ENCODE measurements at regions not wholly inside any gene's neighbourhood (a gene's known extent, or its start where the extent isn't known, plus 50 kb on each side); places are given as distances from the start of the nearest gene placed in this dataset.

DNA sequence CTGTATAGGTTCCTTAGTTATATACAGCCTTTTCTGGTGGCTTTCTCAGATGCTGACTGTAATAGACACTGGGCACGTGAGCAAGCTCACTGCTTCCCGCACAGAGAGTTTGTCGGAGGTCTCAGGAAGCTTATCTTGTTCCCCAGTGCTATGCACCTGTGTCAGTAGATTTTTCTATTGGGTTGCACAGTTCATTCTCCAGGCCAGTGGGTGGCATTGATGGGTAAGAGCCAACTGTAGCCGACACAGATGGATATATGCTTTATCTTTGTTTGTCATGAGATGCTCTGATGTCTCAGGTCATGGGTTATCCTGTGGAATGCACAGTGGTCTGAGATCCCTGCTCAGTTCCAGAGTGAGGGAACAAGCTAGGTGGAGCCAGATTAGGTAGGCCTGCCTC is 293.0 kb downstream of the GRB14 start:
- H3K27me3 ChIP-seq, result no peaks in the 10 kb centered on the region
- intact Hi-C loops (cut with DNase I; ENCODE audit: low total_unique reads), result no loop called here

GRCh38 chr2:164323978-164324377 is 297.3 kb downstream of the GRB14 start:
- intact Hi-C loops (cut with DNase I; ENCODE audit: low total_unique reads), result no loop called here
- no peaks in the 10 kb centered on the region for H3K4me1 ChIP-seq
- no peak overlapping the region for H3K27ac ChIP-seq
- H3K4me3 ChIP-seq, result no peak overlapping the region
- no peaks in the 10 kb centered on the region for H3K36me3 ChIP-seq
- no peak for TF ChIP-seq CTCF (IDR thresholded peaks at IDR 0.05)
- no peak for TF ChIP-seq POLR2A (IDR thresholded peaks at IDR 0.05)
- H3K9me3 ChIP-seq, result no peaks in the 10 kb centered on the region
- DNase-seq, result no peak
- H3K27me3 ChIP-seq, result no peaks in the 10 kb centered on the region

More for the DNA sequence above, 293.0 kb downstream of the GRB14 start:
- no peak for DNase-seq
- Histone ChIP-seq H3K27ac (no peak overlapping the region), H3K4me3 (no peak overlapping the region), H3K4me1 (no peaks in the 10 kb centered on the region), H3K9me3 (no peaks in the 10 kb centered on the region), H3K36me3 (no peaks in the 10 kb centered on the region)
- TF ChIP-seq CTCF (IDR thresholded peaks at IDR 0.05) (no peak), POLR2A (IDR thresholded peaks at IDR 0.05) (no peak)

DNA sequence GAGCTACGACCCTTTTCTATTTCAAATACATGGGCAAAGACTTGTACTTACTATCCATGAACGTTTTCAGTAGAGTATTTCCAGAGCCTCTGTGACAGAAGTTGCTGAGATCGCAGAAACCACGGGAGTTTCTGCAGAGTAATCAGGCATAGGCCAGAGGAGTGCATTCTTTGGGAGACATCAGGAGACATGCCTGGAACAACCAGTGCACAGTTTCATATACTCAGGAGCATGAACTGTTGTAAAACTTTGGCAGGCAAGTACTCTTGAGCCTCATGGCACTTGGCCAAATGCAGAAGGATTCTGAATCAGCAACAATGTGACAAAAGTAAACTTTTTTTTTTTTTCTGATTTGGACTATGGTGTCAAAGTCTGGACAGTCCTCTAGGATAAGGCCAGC is 307.1 kb downstream of the GRB14 start:
- TF ChIP-seq POLR2A (IDR thresholded peaks at IDR 0.05) (no peak), CTCF (IDR thresholded peaks at IDR 0.05) (no peak)
- Histone ChIP-seq H3K4me1 (no peaks in the 10 kb centered on the region), H3K27me3 (no peaks in the 10 kb centered on the region), H3K4me3 (no peak overlapping the region), H3K27ac (no peak overlapping the region), H3K9me3 (no peaks in the 10 kb centered on the region), H3K36me3 (no peaks in the 10 kb centered on the region)
- intact Hi-C loops (cut with DNase I; ENCODE audit: low total_unique reads), result no loop called here
- no peak for DNase-seq

DNA sequence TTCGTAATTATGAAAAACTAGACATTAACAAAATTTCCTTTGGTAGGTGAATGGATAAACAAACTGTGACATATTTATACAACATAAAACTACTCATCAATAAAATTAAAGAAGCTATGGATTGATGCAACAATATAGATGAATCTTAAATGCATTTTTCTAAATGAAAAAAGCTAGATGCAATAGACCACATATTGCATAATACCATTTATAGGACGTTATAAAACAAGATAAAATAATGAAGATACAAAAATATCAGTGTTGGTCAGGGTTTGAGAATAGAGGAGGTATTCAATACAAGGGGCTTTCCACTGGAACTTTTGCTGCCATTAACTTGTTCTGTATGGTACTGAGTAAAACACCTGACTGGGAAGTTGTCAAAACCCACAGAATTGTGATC is 314.4 kb downstream of the GRB14 start:
- no peaks in the 10 kb centered on the region for H3K27me3 ChIP-seq
- no peak overlapping the region for H3K27ac ChIP-seq
- DNase-seq, result no peak
- no peak overlapping the region for H3K4me3 ChIP-seq
- intact Hi-C loops (cut with DNase I; ENCODE audit: low total_unique reads), result no loop called here
- TF ChIP-seq CTCF (IDR thresholded peaks at IDR 0.05) (no peak), POLR2A (IDR thresholded peaks at IDR 0.05) (no peak)
- no peaks in the 10 kb centered on the region for H3K36me3 ChIP-seq
- no peaks in the 10 kb centered on the region for H3K9me3 ChIP-seq
- H3K4me1 ChIP-seq, result no peaks in the 10 kb centered on the region

GRCh38 chr2:164302786-164303185 is 318.5 kb downstream of the GRB14 start:
- intact Hi-C loops (cut with DNase I; ENCODE audit: low total_unique reads), result no loop called here
- no peak for TF ChIP-seq POLR2A (IDR thresholded peaks at IDR 0.05)
- TF ChIP-seq CTCF (IDR thresholded peaks at IDR 0.05), result no peak
- Histone ChIP-seq H3K4me3 (no peak overlapping the region), H3K9me3 (no peaks in the 10 kb centered on the region), H3K27ac (no peak overlapping the region), H3K27me3 (no peaks in the 10 kb centered on the region), H3K36me3 (no peaks in the 10 kb centered on the region), H3K4me1 (no peaks in the 10 kb centered on the region)
- DNase-seq, result no peak
